Posterior cingulate gyrus (tissue), 11 donors: ENCODE measurements at regions not wholly inside any gene's neighbourhood (a gene's known extent, or its start where the extent isn't known, plus 50 kb on each side); places are given as distances from the start of the nearest gene placed in this dataset.
"Not testable (repeated sequence)": the region's sequence is repeated elsewhere in the genome, so short reads cannot be mapped to it uniquely, and the experiment has no call there.

Experiments used
- DNase-seq, 10 donors: peaks; one replicate each; pipeline versions ENCODE4 v3.0.0 to v3.0.0-alpha.2; 2020 to 2021; ENCODE audit warnings: mixed read lengths in 3 of 10
- intact Hi-C: fragments of 100-400 bp; cut with DNase I; formaldehyde crosslinking; loops from one replicate; pipeline ENCODE4 v1.15.1; 2023

GRCh38 chr21:23639721-23640120 lies 1967.6 kb downstream of the MRPL39 start:
- DNase-seq, result no peak
- intact Hi-C loops, result no loop called here

- DNase-seq, result no peak
- intact Hi-C loops, result no loop called here
These were observed 1969.1 kb downstream of the MRPL39 start for GRCh38 chr21:23638131-23638695.

GRCh38 chr21:23633447-23633940 lies 1973.8 kb downstream of the MRPL39 start:
- no peak for DNase-seq
- intact Hi-C loops, result no loop called here

- intact Hi-C loops, result no loop called here
- DNase-seq, result no peak
These were observed 1983.0 kb downstream of the MRPL39 start for GRCh38 chr21:23624281-23624680.

GRCh38 chr21:23613014-23613413 lies 1994.3 kb downstream of the MRPL39 start:
- DNase-seq, result no peak
- intact Hi-C loops, result no loop called here

GRCh38 chr21:23612210-23612609 lies 1995.1 kb downstream of the MRPL39 start:
- no peak for DNase-seq
- intact Hi-C loops, result no loop called here

GRCh38 chr21:23607782-23608431 lies 1999.4 kb downstream of the MRPL39 start:
- intact Hi-C loops, result no loop called here
- no peak for DNase-seq

GRCh38 chr21:23601549-23601948 lies 2005.7 kb downstream of the MRPL39 start:
- intact Hi-C loops, result no loop called here
- no peak for DNase-seq

GRCh38 chr21:23593582-23593981 lies 2013.7 kb downstream of the MRPL39 start:
- intact Hi-C loops, result no loop called here
- DNase-seq, result no peak

- intact Hi-C loops, result no loop called here
- DNase-seq, result no peak
These were observed 2021.9 kb downstream of the MRPL39 start for GRCh38 chr21:23585419-23585818.

GRCh38 chr21:23579573-23579972 lies 2027.7 kb downstream of the MRPL39 start:
- no peak for DNase-seq

GRCh38 chr21:23578027-23578426 lies 2029.3 kb downstream of the MRPL39 start:
- intact Hi-C loops, result no loop called here
- no peak for DNase-seq

More at GRCh38 chr21:23579573-23579972, 2027.7 kb downstream of the MRPL39 start:
- intact Hi-C loops, result no loop called here

- DNase-seq, result no peak
- intact Hi-C loops, result no loop called here
These were observed 2032.3 kb downstream of the MRPL39 start for GRCh38 chr21:23574932-23575331.

GRCh38 chr21:23548924-23549323 lies 2058.4 kb downstream of the MRPL39 start:
- intact Hi-C loops, result not testable (repeated sequence)
- DNase-seq, result peak in 2 of 10 donors; percentile 55 to 57

- intact Hi-C loops, result no loop called here
- DNase-seq, result no peak
These were observed 2063.9 kb downstream of the MRPL39 start for GRCh38 chr21:23543333-23543732.

- intact Hi-C loops, result no loop called here
- DNase-seq, result no peak
These were observed 2065.2 kb downstream of the MRPL39 start for GRCh38 chr21:23542097-23542496.

- intact Hi-C loops, result no loop called here
- peak in 2 of 10 donors; percentile 16 to 47 for DNase-seq
These were observed 2065.7 kb downstream of the MRPL39 start for GRCh38 chr21:23541571-23541970.

- DNase-seq, result no peak
- intact Hi-C loops, result no loop called here
These were observed 2072.4 kb downstream of the MRPL39 start for GRCh38 chr21:23534850-23535249.

- intact Hi-C loops, result no loop called here
These were observed 2075.8 kb downstream of the MRPL39 start for GRCh38 chr21:23531444-23531843.

GRCh38 chr21:23524685-23525084 lies 2082.6 kb downstream of the MRPL39 start:
- intact Hi-C loops, result no loop called here
- no peak for DNase-seq

More at GRCh38 chr21:23531444-23531843, 2075.8 kb downstream of the MRPL39 start:
- DNase-seq, result no peak

- no peak for DNase-seq
- intact Hi-C loops, result no loop called here
These were observed 2084.5 kb downstream of the MRPL39 start for GRCh38 chr21:23522751-23523150.

GRCh38 chr21:23507501-23507900 lies 2099.8 kb downstream of the MRPL39 start:
- no peak for DNase-seq
- intact Hi-C loops, result no loop called here
